HG02763 (cell line): ENCODE measurements at regions not wholly inside any gene's neighbourhood (a gene's known extent, or its start where the extent isn't known, plus 50 kb on each side); places are given as distances from the start of the nearest gene placed in this dataset.

Experiments used
- ATAC-seq: cut with Tn5 transposase; IDR thresholded peaks from one replicate; pipeline ENCODE4 v1.9.1; 2021; ENCODE audit warnings: mild to moderate bottlenecking, moderate library complexity; ENCODE audit not compliant: unreplicated experiment

- no peak for ATAC-seq
Observed at GRCh38 chr19:30293051-30293785, 79.0 kb upstream of the ZNF536 start.

- no peak for ATAC-seq
Observed at GRCh38 chr19:30297969-30298368, 74.2 kb upstream of the ZNF536 start.

GRCh38 chr19:30303131-30303654 is 69.0 kb upstream of the ZNF536 start:
- no peak for ATAC-seq

GRCh38 chr19:30304540-30304939 is 67.6 kb upstream of the ZNF536 start:
- ATAC-seq = no peak

- ATAC-seq = no peak
Observed at GRCh38 chr19:30305346-30306060, 66.7 kb upstream of the ZNF536 start.

GRCh38 chr19:30307191-30307974 is 64.8 kb upstream of the ZNF536 start:
- no peak for ATAC-seq

GRCh38 chr19:30309176-30309575 is 63.0 kb upstream of the ZNF536 start:
- ATAC-seq = no peak

- ATAC-seq = no peak
Observed at GRCh38 chr19:30309905-30310601, 62.1 kb upstream of the ZNF536 start.

GRCh38 chr19:30310602-30311263 is 61.5 kb upstream of the ZNF536 start:
- ATAC-seq = no peak

- ATAC-seq = no peak
Observed at GRCh38 chr19:30311911-30312310, 60.3 kb upstream of the ZNF536 start.

GRCh38 chr19:30312582-30313352 is 59.4 kb upstream of the ZNF536 start:
- ATAC-seq = no peak

- ATAC-seq = no peak
Observed at GRCh38 chr19:30313353-30313750, 58.8 kb upstream of the ZNF536 start.

GRCh38 chr19:30314056-30314804 is 58.0 kb upstream of the ZNF536 start:
- no peak for ATAC-seq

- no peak for ATAC-seq
Observed at GRCh38 chr19:30314805-30315155, 57.4 kb upstream of the ZNF536 start.

GRCh38 chr19:30315159-30315558 is 57.0 kb upstream of the ZNF536 start:
- no peak for ATAC-seq

- no peak for ATAC-seq
Observed at GRCh38 chr19:30316000-30316491, 56.1 kb upstream of the ZNF536 start.

- no peak for ATAC-seq
Observed at GRCh38 chr19:30316560-30317106, 55.6 kb upstream of the ZNF536 start.

GRCh38 chr19:30317403-30317802 is 54.8 kb upstream of the ZNF536 start:
- ATAC-seq = no peak
